H1 (cell line): ENCODE measurements at regions not wholly inside any gene's neighbourhood (a gene's known extent, or its start where the extent isn't known, plus 50 kb on each side); places are given as distances from the start of the nearest gene placed in this dataset.

Experiments used
- CREB1 ChIP-seq: IDR thresholded peaks from 2 replicates; pipeline ENCODE4 v1.6.1; 2012; ENCODE audit warnings: inconsistent platforms
- RNF2 ChIP-seq: fragments of 200-900, 300-1000 bp; sonication (generic); IDR thresholded peaks from 2 replicates; pipeline ENCODE4 v1.7.1; 2016; ENCODE audit warnings: borderline replicate concordance, low read depth, mild to moderate bottlenecking, antibody characterized with exemption, low read length; ENCODE audit not compliant: poor library complexity, severe bottlenecking; ENCODE audit errors: missing control alignments
- TF ChIP-seq, protein P1 (sequence below): IDR thresholded peaks from 2 replicates; pipeline ENCODE4 v1.6.1; 2011; ENCODE audit warnings: low read length, improper control_type of control experiment
- TF ChIP-seq, protein P2 (sequence below): IDR thresholded peaks from 2 replicates; pipeline ENCODE4 v1.6.1; 2011; ENCODE audit warnings: low read depth, mild to moderate bottlenecking, low read length; ENCODE audit not compliant: insufficient read depth

DNA sequence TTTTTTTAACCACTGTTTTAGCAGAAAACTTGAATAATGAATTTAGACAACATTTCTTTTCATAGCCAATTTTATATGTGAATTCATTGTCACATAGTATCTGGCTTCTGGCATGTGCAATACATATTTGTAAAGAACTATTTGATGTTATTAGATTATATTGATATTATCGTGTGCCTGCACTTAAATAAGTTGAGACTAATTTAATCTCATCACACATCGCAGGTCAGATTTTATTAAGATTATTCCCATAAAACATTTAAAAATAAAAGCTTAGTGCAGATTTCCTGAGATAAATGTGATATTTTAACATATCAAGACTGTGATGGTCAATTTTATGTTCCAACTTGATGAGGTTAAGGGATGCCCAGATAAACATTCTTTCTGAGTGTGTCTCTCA is 1565.3 kb upstream of the LRRTM3 start (continued):
- TF ChIP-seq RNF2 (no peak), CREB1 (no peak)
- TF ChIP-seq, protein P1, sequence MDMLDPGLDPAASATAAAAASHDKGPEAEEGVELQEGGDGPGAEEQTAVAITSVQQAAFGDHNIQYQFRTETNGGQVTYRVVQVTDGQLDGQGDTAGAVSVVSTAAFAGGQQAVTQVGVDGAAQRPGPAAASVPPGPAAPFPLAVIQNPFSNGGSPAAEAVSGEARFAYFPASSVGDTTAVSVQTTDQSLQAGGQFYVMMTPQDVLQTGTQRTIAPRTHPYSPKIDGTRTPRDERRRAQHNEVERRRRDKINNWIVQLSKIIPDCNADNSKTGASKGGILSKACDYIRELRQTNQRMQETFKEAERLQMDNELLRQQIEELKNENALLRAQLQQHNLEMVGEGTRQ: no peak
- TF ChIP-seq, protein P2, sequence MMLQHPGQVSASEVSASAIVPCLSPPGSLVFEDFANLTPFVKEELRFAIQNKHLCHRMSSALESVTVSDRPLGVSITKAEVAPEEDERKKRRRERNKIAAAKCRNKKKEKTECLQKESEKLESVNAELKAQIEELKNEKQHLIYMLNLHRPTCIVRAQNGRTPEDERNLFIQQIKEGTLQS: no peak
